ENCODE measurements at regions not wholly inside any gene's neighbourhood (a gene's known extent, or its start where the extent isn't known, plus 50 kb on each side); places are given as distances from the start of the nearest gene placed in this dataset.

DNA sequence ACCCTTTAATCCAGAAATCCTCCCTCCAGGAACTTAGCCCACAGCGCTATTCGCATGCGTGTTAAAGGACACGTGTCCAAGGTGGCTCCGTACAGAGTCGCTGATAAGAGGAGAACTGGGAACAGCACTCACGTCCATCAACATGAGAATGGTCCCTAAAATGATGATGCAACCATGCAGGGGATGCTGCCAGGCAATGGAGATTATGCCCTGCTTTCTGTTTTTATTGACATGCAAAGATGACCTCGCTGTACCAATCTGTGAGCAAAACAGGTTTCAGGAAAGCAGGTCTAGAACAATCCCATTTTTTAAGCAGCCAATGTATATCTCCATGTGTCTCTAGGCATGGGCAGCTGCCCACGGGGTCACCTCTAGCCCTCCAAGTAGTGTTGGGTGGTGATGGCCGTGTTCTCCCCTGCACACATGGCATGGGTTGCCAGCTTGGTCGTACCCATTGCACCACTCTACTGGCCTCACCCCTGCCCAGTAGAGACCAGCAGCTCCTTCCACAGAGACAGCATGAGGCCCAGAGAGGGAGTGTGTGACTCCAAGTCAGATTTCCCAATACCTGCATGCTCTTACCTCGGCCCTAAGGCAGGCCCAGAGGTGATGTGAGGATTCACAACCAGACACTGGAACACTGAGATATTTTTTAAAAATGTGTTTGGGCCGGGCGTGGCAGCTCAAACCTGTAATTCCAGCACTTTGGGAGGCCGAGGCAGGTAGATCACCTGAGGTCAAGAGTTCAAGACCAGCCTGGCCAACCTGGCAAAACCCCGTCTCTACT is 68.3 kb upstream of the LINC01488 start:
- H3K4me3 ChIP-seq (ENCODE audit: low read depth in 1 of 2, low read length in 2 of 2) = no peak overlapping the region
- peaks cover 0 to 2% of the 10 kb centered on the region in 2 donors for H3K4me1 ChIP-seq (ENCODE audit: control insufficient read depth in 2 of 2, insufficient read depth in 2 of 2, low read length in 1 of 2)
- no peak overlapping the region for H3K27ac ChIP-seq (ENCODE audit: low read depth in 2 of 2, low read length in 1 of 2)
- H3K36me3 ChIP-seq (ENCODE audit: control insufficient read depth in 2 of 2, insufficient read depth in 2 of 2, low read length in 1 of 2) = no peaks in the 10 kb centered on the region
- no peaks in the 10 kb centered on the region for H3K9me3 ChIP-seq (ENCODE audit: control insufficient read depth in 2 of 2, insufficient read depth in 1 of 2, low read depth in 1 of 2, low read length in 1 of 2)
- no peaks in the 10 kb centered on the region for H3K27me3 ChIP-seq (ENCODE audit: control insufficient read depth in 1 of 2, insufficient read depth in 2 of 2, low read length in 2 of 2)
- 79 to 85% methylated on average over 16 of the region's 16 CpGs for WGBS, 2 donors

DNA sequence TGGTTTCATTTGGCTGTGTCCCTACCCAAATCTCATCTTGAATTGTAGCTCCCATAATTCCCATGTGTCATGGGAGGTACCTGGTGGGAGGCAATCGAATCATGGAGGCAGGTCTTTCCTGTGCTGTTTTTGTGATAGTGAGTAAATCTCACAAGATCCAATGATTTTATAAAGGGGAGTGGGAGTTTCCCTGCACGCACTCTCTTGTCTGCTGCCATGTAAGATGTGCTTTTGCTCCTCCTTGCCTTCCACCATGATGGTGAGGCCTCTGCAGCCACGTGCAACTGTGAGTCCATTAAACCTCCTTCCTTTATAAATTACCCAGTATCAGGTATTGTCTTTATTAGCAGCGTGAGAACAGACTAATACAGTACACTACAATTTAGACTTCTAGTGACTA is 67.5 kb upstream of the LINC01488 start:
- 95% methylated on average over 4 of the region's 4 CpGs for WGBS, 2 donors
- no peak overlapping the region for H3K27ac ChIP-seq (ENCODE audit: low read depth in 2 of 2, low read length in 1 of 2)
- no peaks in the 10 kb centered on the region for H3K27me3 ChIP-seq (ENCODE audit: control insufficient read depth in 1 of 2, insufficient read depth in 2 of 2, low read length in 2 of 2)
- no peak overlapping the region for H3K4me3 ChIP-seq (ENCODE audit: low read depth in 1 of 2, low read length in 2 of 2)
- H3K9me3 ChIP-seq (ENCODE audit: control insufficient read depth in 2 of 2, insufficient read depth in 1 of 2, low read depth in 1 of 2, low read length in 1 of 2) = no peaks in the 10 kb centered on the region
- H3K4me1 ChIP-seq (ENCODE audit: control insufficient read depth in 2 of 2, insufficient read depth in 2 of 2, low read length in 1 of 2) = peaks cover 0 to 2% of the 10 kb centered on the region in 2 donors
- H3K36me3 ChIP-seq (ENCODE audit: control insufficient read depth in 2 of 2, insufficient read depth in 2 of 2, low read length in 1 of 2) = no peaks in the 10 kb centered on the region

DNA sequence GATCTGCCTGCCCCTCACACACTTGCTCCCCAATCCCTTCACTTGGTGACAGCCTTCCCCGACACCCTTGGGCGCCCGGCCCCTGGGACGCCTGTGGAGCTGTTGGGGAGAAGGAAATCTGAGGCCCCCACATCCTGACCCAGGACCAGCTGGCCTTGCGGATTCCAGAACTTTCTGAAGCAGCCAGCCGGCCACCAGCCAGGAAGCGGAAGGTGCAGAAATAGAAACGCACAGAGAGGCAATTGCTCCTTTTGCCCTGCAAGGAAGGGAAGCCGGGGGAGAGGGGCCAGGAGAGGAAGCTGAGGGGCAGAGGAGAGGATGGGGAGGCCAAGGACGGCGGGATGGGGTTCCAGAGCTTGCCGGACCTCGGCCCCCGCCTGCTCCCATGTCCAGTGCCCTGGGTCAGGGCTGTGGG is 66.7 kb upstream of the LINC01488 start:
- Histone ChIP-seq H3K36me3 (ENCODE audit: control insufficient read depth in 2 of 2, insufficient read depth in 2 of 2, low read length in 1 of 2) (no peaks in the 10 kb centered on the region), H3K27ac (ENCODE audit: low read depth in 2 of 2, low read length in 1 of 2) (no peak overlapping the region), H3K4me3 (ENCODE audit: low read depth in 1 of 2, low read length in 2 of 2) (no peak overlapping the region), H3K27me3 (ENCODE audit: control insufficient read depth in 1 of 2, insufficient read depth in 2 of 2, low read length in 2 of 2) (no peaks in the 10 kb centered on the region), H3K4me1 (ENCODE audit: control insufficient read depth in 2 of 2, insufficient read depth in 2 of 2, low read length in 1 of 2) (peaks cover 0 to 2% of the 10 kb centered on the region in 2 donors), H3K9me3 (ENCODE audit: control insufficient read depth in 2 of 2, insufficient read depth in 1 of 2, low read depth in 1 of 2, low read length in 1 of 2) (no peaks in the 10 kb centered on the region)
- 71 to 77% methylated on average over 14 of the region's 14 CpGs for WGBS, 2 donors

DNA sequence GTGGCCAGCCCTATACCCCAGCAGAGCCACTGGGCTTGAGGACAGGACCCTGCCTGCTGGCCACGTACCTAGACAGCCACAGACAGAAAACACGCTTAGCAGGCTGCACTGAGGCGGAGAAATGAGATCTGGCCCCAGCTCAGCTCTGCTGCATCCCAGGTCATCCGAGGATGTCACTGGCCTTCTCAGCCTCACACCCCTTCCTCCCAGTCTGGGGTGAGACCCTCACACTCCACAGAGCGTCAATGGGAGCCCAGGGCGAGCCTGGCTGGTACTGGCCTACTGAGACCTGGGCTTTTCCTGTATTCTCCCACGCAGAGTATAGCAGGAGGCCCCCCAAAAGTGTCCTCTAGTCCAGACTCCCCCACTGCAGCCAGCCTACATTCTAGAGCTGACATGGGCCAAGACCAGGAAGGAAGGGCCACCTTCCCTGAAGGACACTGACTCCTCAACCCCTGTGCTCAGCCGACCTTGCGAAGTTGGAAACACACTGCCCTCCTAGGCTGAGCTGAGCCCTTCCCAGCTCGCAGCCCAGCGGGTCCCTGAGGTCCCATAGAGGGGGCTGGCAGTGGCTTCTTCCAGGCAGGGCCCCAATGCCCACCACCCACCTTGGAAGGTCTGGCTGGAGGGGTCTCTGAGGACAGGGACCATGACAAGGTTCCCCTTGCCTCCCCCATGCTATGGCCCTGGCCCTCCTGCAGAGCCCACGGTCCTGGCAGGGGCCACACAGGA is 65.9 kb upstream of the LINC01488 start:
- no peaks in the 10 kb centered on the region for H3K9me3 ChIP-seq (ENCODE audit: control insufficient read depth in 2 of 2, insufficient read depth in 1 of 2, low read depth in 1 of 2, low read length in 1 of 2)
- whole genome bisulfite sequencing, 2 donors = 83 to 84% methylated on average over 12 of the region's 12 CpGs
- H3K4me3 ChIP-seq (ENCODE audit: low read depth in 1 of 2, low read length in 2 of 2) = no peak overlapping the region
- no peaks in the 10 kb centered on the region for H3K36me3 ChIP-seq (ENCODE audit: control insufficient read depth in 2 of 2, insufficient read depth in 2 of 2, low read length in 1 of 2)
- no peaks in the 10 kb centered on the region for H3K27me3 ChIP-seq (ENCODE audit: control insufficient read depth in 1 of 2, insufficient read depth in 2 of 2, low read length in 2 of 2)
- H3K4me1 ChIP-seq (ENCODE audit: control insufficient read depth in 2 of 2, insufficient read depth in 2 of 2, low read length in 1 of 2) = peaks cover 0 to 2% of the 10 kb centered on the region in 2 donors
- no peak overlapping the region for H3K27ac ChIP-seq (ENCODE audit: low read depth in 2 of 2, low read length in 1 of 2)

DNA sequence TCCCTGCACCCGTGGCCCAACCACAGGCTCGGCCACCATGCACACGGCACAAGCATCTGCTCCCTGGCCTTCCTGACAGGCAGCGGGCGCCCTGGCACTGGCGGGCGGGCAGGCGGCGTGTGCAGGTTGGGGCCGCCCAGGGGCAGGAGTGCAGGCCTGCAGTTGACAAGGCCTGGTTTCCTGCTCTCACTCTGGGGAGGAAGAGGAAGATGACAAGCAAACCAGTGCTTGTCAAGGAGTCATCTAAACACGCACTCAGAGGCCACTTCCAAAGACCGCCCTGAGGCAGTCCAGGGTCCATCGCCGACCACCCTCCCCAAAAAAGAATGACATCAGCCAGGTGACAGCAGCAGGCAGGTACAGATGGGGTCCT is 65.3 kb upstream of the LINC01488 start:
- Histone ChIP-seq H3K9me3 (ENCODE audit: control insufficient read depth in 2 of 2, insufficient read depth in 1 of 2, low read depth in 1 of 2, low read length in 1 of 2) (no peaks in the 10 kb centered on the region), H3K27ac (ENCODE audit: low read depth in 2 of 2, low read length in 1 of 2) (no peak overlapping the region), H3K4me3 (ENCODE audit: low read depth in 1 of 2, low read length in 2 of 2) (no peak overlapping the region), H3K36me3 (ENCODE audit: control insufficient read depth in 2 of 2, insufficient read depth in 2 of 2, low read length in 1 of 2) (no peaks in the 10 kb centered on the region), H3K4me1 (ENCODE audit: control insufficient read depth in 2 of 2, insufficient read depth in 2 of 2, low read length in 1 of 2) (peaks cover 0 to 2% of the 10 kb centered on the region in 2 donors), H3K27me3 (ENCODE audit: control insufficient read depth in 1 of 2, insufficient read depth in 2 of 2, low read length in 2 of 2) (no peaks in the 10 kb centered on the region)
- WGBS, 2 donors = 72 to 81% methylated on average over 14 of the region's 14 CpGs

DNA sequence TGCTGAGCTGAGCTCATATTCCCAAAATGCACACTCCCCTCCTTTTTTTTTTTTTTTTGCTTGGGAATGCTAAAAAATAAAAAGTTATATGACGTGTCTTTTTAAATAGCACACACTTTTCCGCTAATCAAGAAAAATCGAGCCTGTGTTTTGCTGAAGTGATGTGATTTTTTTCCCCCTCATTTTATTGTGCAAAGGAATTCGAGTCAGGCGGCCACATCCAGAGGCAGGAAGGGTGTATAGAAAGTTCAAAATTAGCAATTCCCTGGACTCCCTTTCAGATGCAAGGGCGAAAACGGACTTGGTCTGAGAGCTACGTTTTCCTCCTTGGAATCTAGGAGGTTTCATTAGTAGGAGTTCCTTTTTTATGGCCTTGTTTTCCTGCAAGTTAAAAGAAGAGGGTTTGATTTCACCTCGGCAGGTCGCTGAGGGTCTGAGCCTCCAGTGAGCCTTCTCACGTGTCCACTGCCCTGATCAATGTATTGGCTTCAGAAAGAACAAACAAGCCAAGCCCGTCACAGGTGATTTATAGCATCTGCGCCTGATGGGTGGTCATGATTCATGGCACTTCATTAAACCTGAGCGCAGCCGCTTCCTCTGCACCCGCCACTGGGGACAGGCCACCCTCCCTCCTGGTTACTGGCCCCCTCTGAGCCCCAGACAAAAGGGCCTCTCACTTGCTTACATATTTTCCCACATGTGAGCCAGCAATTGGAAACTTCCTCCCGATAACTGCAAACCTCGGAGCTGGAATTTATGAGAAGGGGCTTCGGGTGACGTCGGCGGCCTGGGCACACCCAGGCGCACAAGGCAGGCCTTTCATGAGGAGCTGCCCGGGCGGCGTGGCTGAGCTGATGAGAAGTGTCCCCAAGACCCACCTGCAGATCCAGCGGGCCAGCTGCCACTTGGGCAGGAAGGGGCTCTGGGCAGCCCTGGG is 64.4 kb upstream of the LINC01488 start:
- H3K27ac ChIP-seq (ENCODE audit: low read depth in 2 of 2, low read length in 1 of 2) = no peak overlapping the region
- H3K27me3 ChIP-seq (ENCODE audit: control insufficient read depth in 1 of 2, insufficient read depth in 2 of 2, low read length in 2 of 2) = no peaks in the 10 kb centered on the region
- no peaks in the 10 kb centered on the region for H3K36me3 ChIP-seq (ENCODE audit: control insufficient read depth in 2 of 2, insufficient read depth in 2 of 2, low read length in 1 of 2)
- 67 to 74% methylated on average over 27 of the region's 27 CpGs for WGBS, 2 donors
- no peaks in the 10 kb centered on the region for H3K9me3 ChIP-seq (ENCODE audit: control insufficient read depth in 2 of 2, insufficient read depth in 1 of 2, low read depth in 1 of 2, low read length in 1 of 2)
- no peak overlapping the region for H3K4me3 ChIP-seq (ENCODE audit: low read depth in 1 of 2, low read length in 2 of 2)
- H3K4me1 ChIP-seq (ENCODE audit: control insufficient read depth in 2 of 2, insufficient read depth in 2 of 2, low read length in 1 of 2) = peaks cover 0 to 2% of the 10 kb centered on the region in 2 donors

DNA sequence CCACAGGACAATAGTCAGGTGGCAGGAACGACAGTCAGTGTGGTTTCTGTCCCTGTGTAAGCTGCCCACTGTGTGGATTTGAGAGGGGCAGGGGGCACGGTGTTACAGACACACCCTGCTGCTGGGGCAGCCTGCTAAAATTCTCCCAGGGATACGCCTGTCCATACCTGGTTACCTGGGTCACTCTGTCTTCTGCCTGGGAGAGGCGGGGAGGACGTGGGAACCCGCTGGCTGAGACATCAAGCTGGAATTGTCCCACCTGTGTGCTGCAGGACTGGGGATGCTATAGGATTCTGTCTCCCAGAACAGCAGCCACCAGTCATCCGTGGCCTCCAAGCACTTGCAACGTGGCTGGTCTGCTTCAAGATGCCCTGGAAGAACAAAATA is 63.8 kb upstream of the LINC01488 start:
- Histone ChIP-seq H3K4me1 (ENCODE audit: control insufficient read depth in 2 of 2, insufficient read depth in 2 of 2, low read length in 1 of 2) (peaks cover 0 to 2% of the 10 kb centered on the region in 2 donors), H3K27ac (ENCODE audit: low read depth in 2 of 2, low read length in 1 of 2) (no peak overlapping the region), H3K9me3 (ENCODE audit: control insufficient read depth in 2 of 2, insufficient read depth in 1 of 2, low read depth in 1 of 2, low read length in 1 of 2) (no peaks in the 10 kb centered on the region), H3K4me3 (ENCODE audit: low read depth in 1 of 2, low read length in 2 of 2) (no peak overlapping the region), H3K27me3 (ENCODE audit: control insufficient read depth in 1 of 2, insufficient read depth in 2 of 2, low read length in 2 of 2) (no peaks in the 10 kb centered on the region), H3K36me3 (ENCODE audit: control insufficient read depth in 2 of 2, insufficient read depth in 2 of 2, low read length in 1 of 2) (no peaks in the 10 kb centered on the region)
- 82 to 83% methylated on average over 8 of the region's 8 CpGs for WGBS, 2 donors

DNA sequence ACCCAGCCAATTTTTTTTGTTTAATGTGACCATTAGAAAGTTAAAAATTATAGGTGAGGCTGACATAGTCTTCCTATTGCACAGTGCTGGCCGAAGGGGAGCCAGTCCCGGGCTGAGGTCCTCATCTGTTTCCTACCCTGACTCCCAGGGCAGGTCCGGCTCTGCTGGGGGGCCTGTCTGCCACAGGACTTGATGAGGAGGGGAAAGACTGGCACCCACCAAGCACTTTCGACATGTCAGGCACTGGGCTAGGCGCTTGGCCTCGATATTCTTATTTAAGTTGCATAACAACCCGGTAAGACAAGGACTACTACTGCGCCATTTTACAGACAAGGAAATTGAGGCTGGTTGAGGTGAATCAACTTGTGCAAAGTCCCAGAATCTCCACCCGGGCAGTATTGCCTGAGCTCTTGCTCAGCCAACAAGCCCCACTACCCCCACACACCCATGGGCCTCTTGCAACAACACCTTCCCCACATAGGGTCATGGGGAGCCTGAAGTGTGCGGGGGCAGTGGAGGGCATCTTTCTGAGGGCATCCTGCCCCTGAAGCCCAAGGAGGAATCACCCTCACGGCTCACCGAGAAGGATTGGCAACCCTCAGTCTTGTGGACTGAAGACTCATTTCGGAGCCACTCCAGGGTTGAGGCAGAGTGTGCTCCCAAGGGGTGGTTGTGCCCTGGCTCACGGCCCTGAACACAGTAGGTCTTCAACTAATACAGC is 62.7 kb upstream of the LINC01488 start:
- WGBS, 2 donors = 83 to 89% methylated on average over 14 of the region's 14 CpGs
- H3K36me3 ChIP-seq (ENCODE audit: control insufficient read depth in 2 of 2, insufficient read depth in 2 of 2, low read length in 1 of 2) = no peaks in the 10 kb centered on the region

More for the DNA sequence above, 62.7 kb upstream of the LINC01488 start:
- Histone ChIP-seq H3K4me3 (ENCODE audit: low read depth in 1 of 2, low read length in 2 of 2) (no peak overlapping the region), H3K9me3 (ENCODE audit: control insufficient read depth in 2 of 2, insufficient read depth in 1 of 2, low read depth in 1 of 2, low read length in 1 of 2) (no peaks in the 10 kb centered on the region), H3K27ac (ENCODE audit: low read depth in 2 of 2, low read length in 1 of 2) (no peak overlapping the region), H3K4me1 (ENCODE audit: control insufficient read depth in 2 of 2, insufficient read depth in 2 of 2, low read length in 1 of 2) (no peaks in the 10 kb centered on the region), H3K27me3 (ENCODE audit: control insufficient read depth in 1 of 2, insufficient read depth in 2 of 2, low read length in 2 of 2) (no peaks in the 10 kb centered on the region)

All from esophagus (tissue), 2 donors.